ENCODE measurements at regions not wholly inside any gene's neighbourhood (a gene's known extent, or its start where the extent isn't known, plus 50 kb on each side); places are given as distances from the start of the nearest gene placed in this dataset.

- DNase-seq (ENCODE audit: low spot score) = no peak
These were observed 209.7 kb upstream of the RARB start for GRCh38 chr3:25218362-25218761.

GRCh38 chr3:25226747-25227146 is 201.3 kb upstream of the RARB start:
- DNase-seq (ENCODE audit: low spot score) = no peak

- no peak for DNase-seq (ENCODE audit: low spot score)
These were observed 198.5 kb upstream of the RARB start for GRCh38 chr3:25229586-25229985.

- DNase-seq (ENCODE audit: low spot score) = no peak
These were observed 193.0 kb upstream of the RARB start for GRCh38 chr3:25235031-25235430.

GRCh38 chr3:25235466-25235865 is 192.6 kb upstream of the RARB start:
- DNase-seq (ENCODE audit: low spot score) = no peak

- DNase-seq (ENCODE audit: low spot score) = no peak
These were observed 190.5 kb upstream of the RARB start for GRCh38 chr3:25237602-25238001.

- DNase-seq (ENCODE audit: low spot score) = no peak
These were observed 189.0 kb upstream of the RARB start for GRCh38 chr3:25239042-25239441.

GRCh38 chr3:25246913-25247312 is 181.2 kb upstream of the RARB start:
- DNase-seq (ENCODE audit: low spot score) = no peak

- no peak for DNase-seq (ENCODE audit: low spot score)
These were observed 175.8 kb upstream of the RARB start for GRCh38 chr3:25252291-25252690.

- DNase-seq (ENCODE audit: low spot score) = peak; percentile 9
These were observed 171.0 kb upstream of the RARB start for GRCh38 chr3:25257026-25257425.

- DNase-seq (ENCODE audit: low spot score) = no peak
These were observed 168.2 kb upstream of the RARB start for GRCh38 chr3:25259871-25260270.

- DNase-seq (ENCODE audit: low spot score) = no peak
These were observed 165.7 kb upstream of the RARB start for GRCh38 chr3:25262322-25262721.

GRCh38 chr3:25265284-25265683 is 162.8 kb upstream of the RARB start:
- no peak for DNase-seq (ENCODE audit: low spot score)

GRCh38 chr3:25266677-25267076 is 161.4 kb upstream of the RARB start:
- no peak for DNase-seq (ENCODE audit: low spot score)

- DNase-seq (ENCODE audit: low spot score) = no peak
These were observed 156.0 kb upstream of the RARB start for GRCh38 chr3:25272090-25272489.

- DNase-seq (ENCODE audit: low spot score) = no peak
These were observed 154.4 kb upstream of the RARB start for GRCh38 chr3:25273582-25274171.

- DNase-seq (ENCODE audit: low spot score) = no peak
These were observed 150.6 kb upstream of the RARB start for GRCh38 chr3:25277503-25277902.

GRCh38 chr3:25281041-25281731 is 146.9 kb upstream of the RARB start:
- DNase-seq (ENCODE audit: low spot score) = no peak

- DNase-seq (ENCODE audit: low spot score) = no peak
These were observed 146.3 kb upstream of the RARB start for GRCh38 chr3:25281732-25282126.

- no peak for DNase-seq (ENCODE audit: low spot score)
These were observed 144.4 kb upstream of the RARB start for GRCh38 chr3:25283613-25284012.

- no peak for DNase-seq (ENCODE audit: low spot score)
These were observed 143.8 kb upstream of the RARB start for GRCh38 chr3:25284249-25284648.

GRCh38 chr3:25287291-25287884 is 140.7 kb upstream of the RARB start:
- no peak for DNase-seq (ENCODE audit: low spot score)

GRCh38 chr3:25288413-25288812 is 139.7 kb upstream of the RARB start:
- no peak for DNase-seq (ENCODE audit: low spot score)

- no peak for DNase-seq (ENCODE audit: low spot score)
These were observed 138.9 kb upstream of the RARB start for GRCh38 chr3:25289156-25289555.

All from RKO (cell line).